Activated T-cell treated with anti-CD3 and anti-CD28 coated beads, Interleukin-2, amount 50 U/mL, for 72 hours (primary cell): ENCODE measurements at regions not wholly inside any gene's neighbourhood (a gene's known extent, or its start where the extent isn't known, plus 50 kb on each side); places are given as distances from the start of the nearest gene placed in this dataset.
"Not testable (repeated sequence)": the region's sequence is repeated elsewhere in the genome, so short reads cannot be mapped to it uniquely, and the experiment has no call there.

Experiments used
- ATAC-seq, 2 donors: fragments of 150-1000 bp; cut with Tn5 transposase; replicated peaks in 1 of 2; 2 replicates each; pipeline ENCODE4 v1.10.0; 2021; ENCODE audit warnings: moderate library complexity in 2 of 2, mild to moderate bottlenecking in 1 of 2
- DNase-seq, 2 donors: peaks; one replicate each; pipeline ENCODE4 v3.0.0; 2021 to 2022; ENCODE audit warnings: mixed read lengths in 1 of 2
- H3K27ac Mint-ChIP-seq: one replicate; pipeline ENCODE4 v1.8.0; 2022; ENCODE audit warnings: mild to moderate bottlenecking, moderate library complexity, mixed read lengths
- H3K27me3 Mint-ChIP-seq: one replicate; pipeline ENCODE4 v1.8.0; 2022; ENCODE audit warnings: low read depth, mixed read lengths
- H3K36me3 Mint-ChIP-seq, 2 donors: one replicate each; pipeline ENCODE4 v1.8.0; 2022; ENCODE audit warnings: mixed read lengths in 2 of 2, mild to moderate bottlenecking in 1 of 2; ENCODE audit not compliant: insufficient read depth in 2 of 2
- H3K4me1 Mint-ChIP-seq: one replicate; pipeline ENCODE4 v1.8.0; 2022; ENCODE audit warnings: low read depth, mixed read lengths
- H3K4me3 Mint-ChIP-seq, 2 donors: one replicate each; pipeline ENCODE4 v1.8.0; 2022; ENCODE audit warnings: mild to moderate bottlenecking in 2 of 2, mixed read lengths in 2 of 2, moderate library complexity in 2 of 2
- H3K9me3 Mint-ChIP-seq, 2 donors: one replicate each; pipeline ENCODE4 v1.8.0; 2022; ENCODE audit warnings: mixed read lengths in 2 of 2

DNA sequence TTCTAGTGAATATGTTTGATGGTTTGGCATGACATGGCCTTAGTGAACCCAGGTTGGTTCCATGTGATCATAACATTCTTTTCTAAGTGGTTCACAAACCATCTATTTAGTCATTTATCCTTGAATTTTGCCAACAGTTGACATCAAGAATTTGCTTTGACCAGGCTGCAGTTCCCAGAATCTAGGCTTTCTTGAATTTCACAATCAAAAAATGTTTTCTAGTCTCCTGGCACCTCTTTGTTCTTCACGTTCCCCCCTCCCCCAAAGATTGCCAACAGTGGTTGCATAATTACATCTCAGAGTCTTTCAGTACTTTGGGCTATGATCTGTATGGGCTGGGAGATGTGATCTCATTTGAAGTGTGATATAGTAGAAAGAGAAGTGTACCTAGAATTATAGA, 124.0 kb downstream of the GATA6 start:
- ATAC-seq: no peak
- DNase-seq: no peak
- H3K4me3 Mint-ChIP-seq: no peak overlapping the region
- H3K27me3 Mint-ChIP-seq: no peaks in the 10 kb centered on the region
- H3K27ac Mint-ChIP-seq: no peak overlapping the region
- no peaks in the 10 kb centered on the region for H3K36me3 Mint-ChIP-seq
- H3K9me3 Mint-ChIP-seq: peaks cover 0 to 2% of the 10 kb centered on the region in 2 donors
- no peaks in the 10 kb centered on the region for H3K4me1 Mint-ChIP-seq

DNA sequence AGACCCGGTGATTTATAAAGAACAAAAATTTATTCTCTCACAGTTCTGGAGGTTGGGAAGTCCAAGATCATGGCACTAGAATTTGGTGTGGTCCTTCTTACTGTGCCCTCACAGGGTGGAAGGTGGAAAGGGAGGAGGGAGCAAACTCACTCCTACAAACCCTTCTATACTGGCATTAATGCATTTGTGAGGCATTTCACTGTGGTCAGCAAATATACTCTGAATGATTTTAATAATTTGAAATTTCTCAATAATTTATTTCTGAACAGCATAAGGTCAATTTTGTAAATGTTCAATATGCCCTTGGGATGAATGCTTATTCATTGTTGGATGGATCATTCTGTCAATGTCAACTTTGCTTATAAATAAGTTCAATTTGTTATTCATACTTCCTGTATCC, 120.6 kb downstream of the GATA6 start:
- no peak overlapping the region for H3K4me3 Mint-ChIP-seq

DNA sequence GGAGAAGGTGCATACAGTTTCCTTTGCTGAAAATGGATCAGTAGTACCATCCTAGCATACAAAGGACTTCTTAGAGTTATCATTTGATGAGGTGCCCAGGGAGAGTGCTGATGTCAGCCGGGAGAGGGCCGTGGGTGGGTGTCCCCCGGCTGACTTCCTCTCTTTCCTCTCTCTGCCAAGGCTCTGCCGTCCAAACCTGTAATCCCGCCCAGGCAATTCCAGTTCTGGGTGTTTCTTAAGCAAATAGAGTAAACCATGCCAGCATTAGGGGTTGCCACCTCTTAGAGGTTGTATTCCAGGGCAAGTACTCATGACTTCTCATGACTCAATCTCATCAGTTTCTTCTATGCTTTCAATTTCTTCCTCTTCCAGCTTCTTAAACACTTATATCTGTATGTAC, 117.2 kb downstream of the GATA6 start:
- Mint-ChIP-seq H3K27me3 (no peaks in the 10 kb centered on the region), H3K36me3 (peaks cover 0 to 1% of the 10 kb centered on the region in 2 donors), H3K9me3 (peaks cover 0 to 2% of the 10 kb centered on the region in 2 donors), H3K4me1 (no peaks in the 10 kb centered on the region), H3K4me3 (no peak overlapping the region), H3K27ac (peak overlapping the region; percentile 26)
- DNase-seq (no peak), ATAC-seq (no peak)

More for the DNA sequence above, 120.6 kb downstream of the GATA6 start:
- ATAC-seq: no peak
- H3K4me1 Mint-ChIP-seq: no peaks in the 10 kb centered on the region
- H3K27ac Mint-ChIP-seq: no peak overlapping the region
- no peaks in the 10 kb centered on the region for H3K27me3 Mint-ChIP-seq
- DNase-seq: no peak
- H3K36me3 Mint-ChIP-seq: no peaks in the 10 kb centered on the region
- H3K9me3 Mint-ChIP-seq: peaks cover 0 to 2% of the 10 kb centered on the region in 2 donors

DNA sequence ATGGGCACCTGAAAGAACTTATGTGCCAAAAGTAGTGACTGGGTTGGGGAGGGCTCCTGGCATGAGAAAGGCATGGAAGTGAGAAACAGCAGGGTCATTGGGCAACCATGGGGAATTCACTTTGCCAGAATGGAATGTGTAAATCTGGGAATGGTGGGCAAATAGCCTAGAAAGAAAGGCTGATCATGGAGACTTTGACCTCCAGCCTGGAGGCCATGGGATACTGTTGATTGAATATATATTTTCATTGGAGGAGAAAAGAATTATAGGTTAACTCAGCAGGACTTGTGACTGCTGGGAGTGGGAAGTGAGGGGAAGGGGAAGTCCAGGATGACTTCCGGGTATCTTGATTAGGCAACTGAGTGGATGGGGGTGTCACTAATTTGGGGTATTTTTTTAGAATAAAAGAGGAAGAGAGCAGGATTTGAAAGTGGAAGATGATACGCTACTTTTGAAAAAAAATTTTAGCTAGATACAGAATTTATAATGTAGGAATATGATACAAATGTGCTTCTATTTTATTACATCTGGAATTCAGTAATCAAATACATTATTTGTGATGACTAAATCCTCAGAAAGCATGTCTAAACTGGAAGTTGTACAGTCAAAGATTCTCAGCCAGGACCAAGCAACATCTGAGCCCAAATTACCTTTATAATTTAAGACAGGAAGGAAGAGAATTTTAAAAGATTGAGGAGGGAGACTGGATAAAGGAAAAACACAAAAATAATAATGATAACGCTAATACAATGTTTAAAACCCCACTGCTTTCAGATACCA, 116.2 kb downstream of the GATA6 start:
- Mint-ChIP-seq H3K4me3 (no peak overlapping the region), H3K27ac (no peak overlapping the region)

DNA sequence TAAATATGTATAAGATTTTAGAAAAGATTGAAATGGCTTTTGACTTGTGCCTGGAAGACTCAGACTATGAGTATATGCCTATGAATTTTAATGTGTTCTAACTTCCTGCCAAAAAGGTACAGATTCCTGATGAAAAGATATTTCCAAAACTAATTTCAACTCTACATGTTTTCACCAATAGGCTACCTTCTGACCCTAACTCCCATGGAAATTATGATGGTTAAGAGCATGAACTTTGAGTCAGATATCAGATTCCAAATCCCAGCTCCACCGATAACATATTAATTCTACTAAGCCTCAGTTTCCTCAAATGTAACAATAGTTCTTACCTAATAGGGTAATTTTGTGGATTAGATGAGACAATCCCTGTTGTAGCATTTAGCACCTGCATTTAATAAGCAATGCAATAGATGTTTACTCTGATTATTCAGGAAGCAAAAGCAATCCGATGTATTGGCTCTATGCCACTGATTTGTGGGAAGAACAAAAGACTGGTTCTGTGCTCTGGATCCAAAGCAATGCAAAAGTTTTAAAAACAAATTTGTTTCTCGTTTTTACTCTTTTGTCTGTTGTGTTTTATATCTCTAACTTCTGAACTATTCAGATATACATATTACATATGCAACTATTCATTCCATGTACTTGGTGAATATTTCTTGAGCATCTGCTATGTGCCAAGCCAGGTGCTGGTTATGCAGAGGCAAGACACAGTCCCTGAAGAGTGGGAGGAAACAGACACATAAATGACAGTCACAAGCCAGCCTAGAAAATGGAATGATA, 115.4 kb downstream of the GATA6 start:
- no peak for ATAC-seq
- no peak overlapping the region for H3K27ac Mint-ChIP-seq
- H3K36me3 Mint-ChIP-seq: peaks cover 0 to 1% of the 10 kb centered on the region in 2 donors

More for the DNA sequence above, 116.2 kb downstream of the GATA6 start:
- Mint-ChIP-seq H3K36me3 (peaks cover 0 to 1% of the 10 kb centered on the region in 2 donors), H3K9me3 (peaks cover 0 to 2% of the 10 kb centered on the region in 2 donors), H3K27me3 (no peaks in the 10 kb centered on the region), H3K4me1 (no peaks in the 10 kb centered on the region)
- ATAC-seq (no peak), DNase-seq (no peak)

DNA sequence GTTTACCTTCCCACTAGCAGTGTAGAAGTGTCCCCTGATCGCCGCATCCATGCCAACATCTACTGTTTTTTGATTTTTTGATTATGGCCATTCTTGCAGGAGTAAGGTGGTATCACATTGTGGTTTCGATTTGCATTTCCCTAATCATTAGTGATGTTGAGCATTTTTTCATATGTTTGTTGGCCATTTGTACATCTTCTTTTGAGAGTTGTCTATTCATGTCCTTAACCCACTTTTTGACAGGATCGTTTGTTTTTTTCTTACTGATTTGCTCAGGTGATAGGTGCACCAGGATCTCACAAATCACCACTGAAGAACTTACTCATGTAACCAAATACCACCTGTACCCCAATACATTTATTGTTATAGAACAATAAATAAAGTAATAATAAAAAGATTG, 114.5 kb downstream of the GATA6 start:
- H3K27me3 Mint-ChIP-seq, H3K36me3 Mint-ChIP-seq, ATAC-seq, DNase-seq, H3K27ac Mint-ChIP-seq, H3K9me3 Mint-ChIP-seq, H3K4me1 Mint-ChIP-seq, H3K4me3 Mint-ChIP-seq: not testable (repeated sequence)

More for the DNA sequence above, 115.4 kb downstream of the GATA6 start:
- Mint-ChIP-seq H3K4me1 (no peaks in the 10 kb centered on the region), H3K27me3 (no peaks in the 10 kb centered on the region), H3K4me3 (no peak overlapping the region), H3K9me3 (peaks cover 0 to 2% of the 10 kb centered on the region in 2 donors)
- no peak for DNase-seq

DNA sequence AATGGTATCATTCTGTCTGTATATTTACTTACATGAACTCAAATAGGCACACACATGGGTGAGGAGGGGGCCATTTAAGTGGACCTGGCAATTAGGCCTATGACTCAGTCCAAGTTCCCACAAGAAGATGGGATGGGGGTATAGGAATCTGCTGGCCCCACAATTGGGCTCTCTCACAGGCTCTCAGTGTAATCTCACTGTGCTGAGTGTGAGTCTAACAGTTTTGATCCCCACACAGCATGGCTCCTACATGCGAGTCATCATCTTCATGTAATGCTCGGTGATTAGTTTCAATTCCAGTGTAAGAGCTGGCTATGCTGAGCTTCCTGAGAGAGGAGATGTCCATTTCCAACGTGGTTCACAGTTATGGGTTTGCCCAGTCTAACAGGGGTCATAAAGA, 114.0 kb downstream of the GATA6 start:
- ATAC-seq (no peak), DNase-seq (no peak)
- Mint-ChIP-seq H3K4me3 (no peak overlapping the region), H3K36me3 (peaks cover 0 to 1% of the 10 kb centered on the region in 2 donors), H3K27ac (peak overlapping the region; percentile 94), H3K4me1 (no peaks in the 10 kb centered on the region), H3K27me3 (no peaks in the 10 kb centered on the region), H3K9me3 (peaks cover 0 to 2% of the 10 kb centered on the region in 2 donors)

DNA sequence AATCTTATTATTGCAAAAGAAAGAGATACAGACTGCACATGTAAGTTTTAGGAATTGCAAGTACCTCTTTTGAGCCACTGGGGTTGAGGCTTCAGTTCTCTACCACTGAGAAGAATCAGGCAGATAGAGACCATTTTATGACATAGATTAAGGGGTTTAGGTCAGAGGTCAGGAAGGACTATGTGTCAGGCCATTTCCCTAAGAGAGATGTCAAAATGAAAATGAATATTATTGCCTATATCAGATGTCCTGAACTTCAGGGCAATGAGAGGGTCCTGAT, 113.7 kb downstream of the GATA6 start:
- H3K9me3 Mint-ChIP-seq: peaks cover 0 to 2% of the 10 kb centered on the region in 2 donors
- H3K27ac Mint-ChIP-seq: peak overlapping the region; percentile 94
- H3K27me3 Mint-ChIP-seq: no peaks in the 10 kb centered on the region
- DNase-seq (no peak), ATAC-seq (no peak)
- H3K4me3 Mint-ChIP-seq: peak overlapping the region in 1 of 2 donors; percentile 39
- no peaks in the 10 kb centered on the region for H3K4me1 Mint-ChIP-seq
- H3K36me3 Mint-ChIP-seq: peaks cover 0 to 1% of the 10 kb centered on the region in 2 donors

DNA sequence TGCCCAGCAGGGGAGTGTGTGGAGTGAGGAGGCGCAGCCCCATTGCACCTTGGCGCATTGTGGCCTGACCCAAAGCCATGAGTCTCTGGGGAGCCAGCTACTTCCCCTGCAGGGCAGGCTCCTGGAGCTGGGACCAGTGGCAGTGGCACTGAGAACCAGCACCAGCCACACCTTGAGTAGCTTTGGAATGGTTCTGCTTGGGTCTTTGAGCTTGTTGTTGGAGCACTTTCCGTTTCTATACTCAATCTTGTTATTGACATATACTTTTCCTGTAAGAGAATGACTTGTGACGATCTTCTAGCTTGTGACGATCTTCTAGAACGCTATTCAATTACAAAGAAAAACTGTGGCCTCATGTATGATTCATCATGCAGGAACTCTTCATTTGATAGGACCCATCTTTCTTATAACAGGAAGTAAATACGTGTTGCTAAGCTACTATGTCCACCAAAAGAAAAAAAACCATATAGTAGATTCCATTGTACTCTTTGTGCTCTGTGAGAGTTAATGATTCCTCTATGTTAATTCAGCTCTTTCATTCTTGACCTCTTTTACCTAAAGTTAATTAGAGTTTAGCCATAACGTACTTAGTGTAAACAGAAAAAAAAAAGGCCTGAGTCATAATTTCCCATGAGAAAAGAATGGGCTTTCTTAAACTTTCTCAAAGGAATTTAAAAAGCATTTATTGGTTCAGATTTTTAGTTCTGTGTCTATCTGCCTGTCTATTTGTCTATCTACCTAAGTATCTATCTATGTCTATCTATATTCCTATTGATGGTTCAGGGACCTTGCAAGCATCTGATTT, 113.1 kb downstream of the GATA6 start:
- H3K4me3 Mint-ChIP-seq: peak overlapping the region in 1 of 2 donors; percentile 39
- DNase-seq (peak in 1 of 2 donors; percentile 10), ATAC-seq (peak; percentile 85)
- peak overlapping the region; percentile 94 for H3K27ac Mint-ChIP-seq
- H3K4me1 Mint-ChIP-seq: no peaks in the 10 kb centered on the region
- no peaks in the 10 kb centered on the region for H3K9me3 Mint-ChIP-seq
- no peaks in the 10 kb centered on the region for H3K27me3 Mint-ChIP-seq
- peaks cover 0 to 1% of the 10 kb centered on the region in 2 donors for H3K36me3 Mint-ChIP-seq

DNA sequence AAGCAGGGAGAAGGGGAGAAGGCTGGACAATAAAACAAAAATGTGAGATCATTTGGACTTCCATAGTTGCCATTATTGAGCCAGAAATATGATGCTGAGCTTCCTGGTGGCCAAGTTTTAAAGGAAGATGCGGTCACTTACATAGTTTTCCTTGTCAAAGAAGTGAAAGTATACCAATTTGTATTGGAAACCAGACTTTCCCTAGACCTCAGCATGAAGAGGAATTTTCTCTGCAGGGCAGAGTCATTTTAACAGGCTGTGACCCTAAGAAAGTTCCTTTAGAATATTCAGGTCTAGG, 111.0 kb downstream of the GATA6 start:
- Mint-ChIP-seq H3K9me3 (no peaks in the 10 kb centered on the region), H3K4me1 (no peaks in the 10 kb centered on the region), H3K27ac (no peak overlapping the region), H3K36me3 (peaks cover 0 to 1% of the 10 kb centered on the region in 2 donors), H3K27me3 (no peaks in the 10 kb centered on the region), H3K4me3 (no peak overlapping the region)
- no peak for DNase-seq
- ATAC-seq: no peak

DNA sequence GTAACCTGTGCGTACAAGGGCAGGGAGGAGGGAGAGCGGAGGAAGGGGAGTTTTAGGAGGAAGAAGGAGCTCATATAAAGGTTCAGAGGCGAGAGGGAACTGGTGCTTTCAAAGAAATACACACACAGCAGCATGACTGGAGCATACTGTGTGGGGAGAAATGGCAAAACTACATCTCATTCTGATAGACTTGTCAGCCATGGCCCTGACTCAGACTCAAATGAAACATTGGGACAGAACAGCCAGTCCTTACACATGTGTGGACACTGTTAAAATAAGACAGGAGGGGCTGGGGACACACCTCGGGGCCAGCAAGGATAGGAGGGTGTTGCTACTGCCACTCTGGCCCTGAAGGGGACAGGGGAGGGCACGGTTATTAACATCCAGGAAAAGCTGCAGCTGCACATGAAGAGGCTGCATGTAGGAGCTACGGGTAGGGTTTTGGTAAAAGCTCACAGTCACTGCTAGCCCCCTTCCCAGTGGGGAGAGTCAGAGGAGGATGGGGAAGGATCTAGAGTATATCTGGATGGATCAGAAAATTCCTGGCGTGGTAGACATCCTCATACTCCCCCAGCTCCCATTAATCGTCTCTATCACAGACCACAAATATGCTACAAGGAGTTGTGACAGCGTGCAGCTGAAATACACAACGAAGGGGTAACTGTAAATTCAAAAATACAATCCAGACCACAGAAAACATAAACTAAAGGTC, 110.5 kb downstream of the GATA6 start:
- H3K27ac Mint-ChIP-seq: no peak overlapping the region
- DNase-seq (no peak), ATAC-seq (no peak)
- H3K9me3 Mint-ChIP-seq: no peaks in the 10 kb centered on the region
- peaks cover 0 to 1% of the 10 kb centered on the region in 2 donors for H3K36me3 Mint-ChIP-seq
- no peak overlapping the region for H3K4me3 Mint-ChIP-seq
- H3K27me3 Mint-ChIP-seq: no peaks in the 10 kb centered on the region
- no peaks in the 10 kb centered on the region for H3K4me1 Mint-ChIP-seq

DNA sequence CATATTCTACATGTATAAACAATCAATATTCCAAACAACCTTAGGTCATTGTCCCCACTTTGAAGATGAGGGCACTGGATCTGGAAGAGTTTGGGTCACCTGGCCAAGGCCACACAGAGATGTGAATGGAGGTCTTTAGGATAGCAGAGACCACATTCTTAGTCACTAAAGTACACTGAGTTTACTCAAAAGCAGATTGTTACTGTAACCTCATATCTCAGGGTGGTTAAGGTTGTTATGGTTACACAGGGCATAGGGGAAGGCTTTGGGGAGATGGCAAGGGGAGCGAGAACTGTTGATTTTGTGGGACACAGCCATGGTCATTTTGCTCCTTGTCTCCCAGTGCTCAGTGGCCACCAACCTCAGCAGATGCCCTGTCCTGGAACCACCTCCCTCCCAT, 109.4 kb downstream of the GATA6 start:
- peak; percentile 66 to 69 for ATAC-seq
- H3K27ac Mint-ChIP-seq: no peak overlapping the region
- no peaks in the 10 kb centered on the region for H3K4me1 Mint-ChIP-seq
- no peaks in the 10 kb centered on the region for H3K27me3 Mint-ChIP-seq
- no peak for DNase-seq
- peaks cover 3 to 4% of the 10 kb centered on the region in 2 donors for H3K9me3 Mint-ChIP-seq
- peaks cover 0 to 3% of the 10 kb centered on the region in 2 donors for H3K36me3 Mint-ChIP-seq
- H3K4me3 Mint-ChIP-seq: no peak overlapping the region
